ENCODE measurements at regions not wholly inside any gene's neighbourhood (a gene's known extent, or its start where the extent isn't known, plus 50 kb on each side); places are given as distances from the start of the nearest gene placed in this dataset.

- no peak for TF ChIP-seq CTCF (IDR thresholded peaks at IDR 0.05)
- TF ChIP-seq POLR2A (IDR thresholded peaks at IDR 0.05), result no peak
These were observed 216.3 kb upstream of the RGMA start for GRCh38 chr15:93305306-93305705.

All from uterus (tissue), 2 donors.